MM.1S (cell line): ENCODE measurements at regions not wholly inside any gene's neighbourhood (a gene's known extent, or its start where the extent isn't known, plus 50 kb on each side); places are given as distances from the start of the nearest gene placed in this dataset.

Experiments
- DNase-seq: peaks from one replicate; pipeline ENCODE4 v3.0.0-alpha.2; 2015
- H2AFZ ChIP-seq: fragments of 300-600 bp; sonication (generic); 2 replicates; pipeline ENCODE4 v1.6.0; 2016; ENCODE audit warnings: antibody characterized with exemption, low read length
- H3F3A ChIP-seq: fragments of 300-600 bp; sonication (generic); 2 replicates; pipeline ENCODE4 v1.6.1; 2016; ENCODE audit warnings: mild to moderate bottlenecking, antibody characterized with exemption, low read length, moderate library complexity, mixed read lengths; ENCODE audit not compliant: insufficient read depth
- H3K27ac ChIP-seq: fragments of 300-600 bp; sonication (generic); 2 replicates; pipeline ENCODE4 v1.5.1; 2016; ENCODE audit warnings: mild to moderate bottlenecking, low read length
- H3K27me3 ChIP-seq: fragments of 300-600 bp; sonication (generic); replicated peaks from 2 replicates; pipeline ENCODE4 v1.6.0; 2016; ENCODE audit warnings: low read length; ENCODE audit not compliant: insufficient read depth
- H3K36me3 ChIP-seq: fragments of 300-600 bp; sonication (generic); replicated peaks from 2 replicates; pipeline ENCODE4 v1.6.1; 2016; ENCODE audit warnings: mild to moderate bottlenecking, low read length, mixed read lengths; ENCODE audit not compliant: insufficient read depth
- H3K4me1 ChIP-seq: fragments of 300-600 bp; sonication (generic); 2 replicates; pipeline ENCODE4 v1.6.1; 2016; ENCODE audit warnings: low read length, mixed read lengths
- H3K4me2 ChIP-seq: fragments of 300-600 bp; sonication (generic); 2 replicates; pipeline ENCODE4 v1.6.0; 2016; ENCODE audit warnings: low read depth, low read length
- H3K4me3 ChIP-seq: fragments of 300-600 bp; sonication (generic); 2 replicates; pipeline ENCODE4 v1.5.1; 2016; ENCODE audit warnings: low read length, mixed read lengths
- H3K79me2 ChIP-seq: fragments of 300-600 bp; sonication (generic); 2 replicates; pipeline ENCODE4 v1.6.1; 2016; ENCODE audit warnings: mixed run types, low read length, mixed read lengths
- H3K9ac ChIP-seq: fragments of 300-600 bp; sonication (generic); 2 replicates; pipeline ENCODE4 v1.6.1; 2016; ENCODE audit warnings: low read length, mixed read lengths
- H3K9me2 ChIP-seq: fragments of 300-600 bp; sonication (generic); replicated peaks from 2 replicates; pipeline ENCODE4 v1.6.1; 2016; ENCODE audit warnings: mild to moderate bottlenecking, low read length, mixed read lengths; ENCODE audit not compliant: insufficient read depth
- H3K9me3 ChIP-seq: fragments of 300-600 bp; sonication (generic); replicated peaks from 2 replicates; pipeline ENCODE4 v1.6.1; 2016; ENCODE audit warnings: mild to moderate bottlenecking, low read length, mixed read lengths; ENCODE audit not compliant: insufficient read depth
- H4K20me1 ChIP-seq: fragments of 300-600 bp; sonication (generic); 2 replicates; pipeline ENCODE4 v1.6.1; 2016; ENCODE audit warnings: mild to moderate bottlenecking, low read length, moderate library complexity, mixed read lengths; ENCODE audit not compliant: insufficient read depth
- CTCF ChIP-seq: fragments of 300-600 bp; sonication (generic); IDR thresholded peaks from 2 replicates; pipeline ENCODE4 v1.5.1; 2016; ENCODE audit warnings: antibody characterized with exemption, low read length, mixed read lengths
- EZH2 ChIP-seq: fragments of 300-600 bp; sonication (generic); optimal IDR thresholded peaks from 2 replicates; pipeline ENCODE3; 2017; ENCODE audit warnings: low read depth, mild to moderate bottlenecking, antibody characterized with exemption, low read length, mixed read lengths
- EZH2phosphoT487 ChIP-seq: fragments of 300-600 bp; sonication (generic); IDR thresholded peaks from 2 replicates; pipeline ENCODE4 v1.6.1; 2018; ENCODE audit warnings: antibody characterized with exemption, low read length

GRCh38 chr13:112229445-112229844, 146.7 kb upstream of the SPACA7 start:
- H2AFZ ChIP-seq: no peak overlapping the region
- peaks cover 49% of the 10 kb centered on the region for H3K27me3 ChIP-seq
- H3K4me1 ChIP-seq: no peaks in the 10 kb centered on the region
- H3K9me3 ChIP-seq: no peaks in the 10 kb centered on the region
- H3K4me2 ChIP-seq: no peak overlapping the region
- H3K27ac ChIP-seq: no peak overlapping the region
- no peaks in the 10 kb centered on the region for H3K79me2 ChIP-seq
- H4K20me1 ChIP-seq: no peaks in the 10 kb centered on the region
- H3K36me3 ChIP-seq: no peaks in the 10 kb centered on the region
- H3K4me3 ChIP-seq: no peak overlapping the region
- TF ChIP-seq CTCF: no peak
- TF ChIP-seq EZH2phosphoT487: no peak
- TF ChIP-seq EZH2: no peak
- no peaks in the 10 kb centered on the region for H3F3A ChIP-seq
- no peaks in the 10 kb centered on the region for H3K9me2 ChIP-seq
- DNase-seq: no peak
- no peak overlapping the region for H3K9ac ChIP-seq

GRCh38 chr13:112229992-112230872, 145.9 kb upstream of the SPACA7 start:
- H3K4me2 ChIP-seq: no peak overlapping the region
- H3K9me3 ChIP-seq: no peaks in the 10 kb centered on the region
- no peaks in the 10 kb centered on the region for H3K9me2 ChIP-seq
- H3K27ac ChIP-seq: no peak overlapping the region
- peaks cover 49% of the 10 kb centered on the region for H3K27me3 ChIP-seq
- H3K4me1 ChIP-seq: no peaks in the 10 kb centered on the region
- DNase-seq: no peak
- H3K9ac ChIP-seq: no peak overlapping the region
- H3K4me3 ChIP-seq: no peak overlapping the region
- H4K20me1 ChIP-seq: no peaks in the 10 kb centered on the region
- H3K79me2 ChIP-seq: no peaks in the 10 kb centered on the region
- H3K36me3 ChIP-seq: no peaks in the 10 kb centered on the region
- TF ChIP-seq CTCF (no peak), EZH2phosphoT487 (no peak), EZH2 (no peak)
- H3F3A ChIP-seq: no peaks in the 10 kb centered on the region
- no peak overlapping the region for H2AFZ ChIP-seq

- Histone ChIP-seq H4K20me1 (no peaks in the 10 kb centered on the region), H3K4me1 (no peaks in the 10 kb centered on the region), H3F3A (no peaks in the 10 kb centered on the region), H3K36me3 (no peaks in the 10 kb centered on the region), H3K27me3 (peaks cover 49% of the 10 kb centered on the region), H3K27ac (no peak overlapping the region), H3K79me2 (no peaks in the 10 kb centered on the region), H3K9me3 (no peaks in the 10 kb centered on the region), H3K9me2 (no peaks in the 10 kb centered on the region), H3K4me2 (no peak overlapping the region), H2AFZ (no peak overlapping the region), H3K4me3 (no peak overlapping the region), H3K9ac (no peak overlapping the region)
- TF ChIP-seq EZH2phosphoT487: no peak
- TF ChIP-seq CTCF: no peak
- TF ChIP-seq EZH2: no peak
- DNase-seq: no peak
Measured at GRCh38 chr13:112231451-112232083, 144.6 kb upstream of the SPACA7 start.
